ENCODE measurements at regions not wholly inside any gene's neighbourhood (a gene's known extent, or its start where the extent isn't known, plus 50 kb on each side); places are given as distances from the start of the nearest gene placed in this dataset.

- in situ Hi-C loops (cut with MboI; ENCODE audit: low pct_unique_long_range_greater_than_20kb, low sequenced_read_pairs, unreplicated experiment), result no loop called here
- no peak for DNase-seq (ENCODE audit: low spot score)
- no peak for TF ChIP-seq CTCF (IDR thresholded peaks at IDR 0.05; ENCODE audit: extremely low read depth, insufficient read depth, missing control alignments)
These were observed 446.6 kb downstream of the IRS1 start for GRCh38 chr2:226352941-226353560.

GRCh38 chr2:226351711-226352110 is 447.9 kb downstream of the IRS1 start:
- no peak for TF ChIP-seq CTCF (IDR thresholded peaks at IDR 0.05; ENCODE audit: extremely low read depth, insufficient read depth, missing control alignments)
- in situ Hi-C loops (cut with MboI; ENCODE audit: low pct_unique_long_range_greater_than_20kb, low sequenced_read_pairs, unreplicated experiment), result no loop called here
- no peak for DNase-seq (ENCODE audit: low spot score)

GRCh38 chr2:226339616-226340015 is 460.0 kb downstream of the IRS1 start:
- TF ChIP-seq CTCF (IDR thresholded peaks at IDR 0.05; ENCODE audit: extremely low read depth, insufficient read depth, missing control alignments), result no peak
- DNase-seq (ENCODE audit: low spot score), result no peak
- in situ Hi-C loops (cut with MboI; ENCODE audit: low pct_unique_long_range_greater_than_20kb, low sequenced_read_pairs, unreplicated experiment), result no loop called here

GRCh38 chr2:226338825-226339224 is 460.8 kb downstream of the IRS1 start:
- TF ChIP-seq CTCF (IDR thresholded peaks at IDR 0.05; ENCODE audit: extremely low read depth, insufficient read depth, missing control alignments), result no peak
- DNase-seq (ENCODE audit: low spot score), result no peak
- in situ Hi-C loops (cut with MboI; ENCODE audit: low pct_unique_long_range_greater_than_20kb, low sequenced_read_pairs, unreplicated experiment), result no loop called here

GRCh38 chr2:226337941-226338600 is 461.5 kb downstream of the IRS1 start:
- in situ Hi-C loops (cut with MboI; ENCODE audit: low pct_unique_long_range_greater_than_20kb, low sequenced_read_pairs, unreplicated experiment), result no loop called here
- no peak for DNase-seq (ENCODE audit: low spot score)
- no peak for TF ChIP-seq CTCF (IDR thresholded peaks at IDR 0.05; ENCODE audit: extremely low read depth, insufficient read depth, missing control alignments)

GRCh38 chr2:226336283-226336682 is 463.3 kb downstream of the IRS1 start:
- DNase-seq (ENCODE audit: low spot score), result no peak
- TF ChIP-seq CTCF (IDR thresholded peaks at IDR 0.05; ENCODE audit: extremely low read depth, insufficient read depth, missing control alignments), result no peak
- in situ Hi-C loops (cut with MboI; ENCODE audit: low pct_unique_long_range_greater_than_20kb, low sequenced_read_pairs, unreplicated experiment), result no loop called here
